Left ventricle myocardium superior (tissue), 1 donor: ENCODE measurements at regions not wholly inside any gene's neighbourhood (a gene's known extent, or its start where the extent isn't known, plus 50 kb on each side); places are given as distances from the start of the nearest gene placed in this dataset.
"Not testable (repeated sequence)": the region's sequence is repeated elsewhere in the genome, so short reads cannot be mapped to it uniquely, and the experiment has no call there.

Experiments used
- ATAC-seq: fragments of 200-7000 bp; cut with Tn5 transposase; one replicate; pipeline ENCODE4 v1.9.1; 2020; ENCODE audit warnings: mild to moderate bottlenecking, moderate library complexity
- DNase-seq: peaks from one replicate; pipeline ENCODE4 v3.0.0-alpha.2; 2020
- intact Hi-C: fragments of 100-400 bp; cut with micrococcal nuclease; formaldehyde crosslinking; loops from one replicate; pipeline ENCODE4 v1.11.0; 2022
- donor health status: DM: no; HTN: yes; CAD: no; lungs with severe emphysema.

DNA sequence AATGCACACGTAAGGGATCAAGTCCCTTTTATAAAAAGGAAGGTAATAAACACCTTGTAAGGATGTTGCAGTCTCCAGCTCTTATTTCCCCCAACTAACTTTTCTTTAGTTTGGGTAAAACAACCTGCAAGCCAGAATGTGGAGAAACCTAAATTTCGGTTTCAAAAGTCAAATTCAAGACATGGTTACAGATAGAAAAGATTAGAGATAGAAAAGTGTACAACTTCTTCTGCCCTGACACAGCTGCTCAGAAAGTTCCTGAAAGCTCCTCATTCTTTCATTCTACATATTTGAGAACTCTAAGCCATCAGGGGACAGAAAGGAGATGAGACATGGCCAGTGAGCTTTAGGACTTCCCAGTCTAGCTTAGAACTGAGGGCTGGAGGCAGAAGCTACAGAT lies 574.9 kb downstream of the DIPK2A start:
- intact Hi-C loops = no loop called here
- ATAC-seq (no peak), DNase-seq (no peak)

DNA sequence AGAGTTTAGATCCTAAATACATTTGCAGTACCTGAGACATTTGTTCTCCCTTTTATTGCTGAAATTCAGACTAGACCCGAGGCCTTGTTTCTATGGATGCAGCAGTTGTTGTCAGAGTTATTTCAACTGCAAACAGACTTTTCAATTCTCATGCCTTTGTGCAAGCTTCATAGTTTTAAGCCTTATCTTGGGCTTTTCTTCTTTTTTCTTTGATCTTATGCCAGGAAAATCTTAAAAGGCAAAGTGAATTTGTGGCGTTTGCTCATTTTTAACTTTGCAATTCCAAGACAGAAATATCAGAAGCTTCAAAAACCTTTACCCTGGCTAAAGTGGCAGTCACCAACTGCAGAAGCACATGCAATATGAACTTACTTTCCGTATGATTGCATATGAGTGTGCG lies 576.7 kb downstream of the DIPK2A start:
- DNase-seq (no peak), ATAC-seq (no peak)
- intact Hi-C loops = no loop called here

- DNase-seq (no peak), ATAC-seq (no peak)
- intact Hi-C loops = no loop called here
Observed at GRCh38 chr3:144549166-144549565, 577.5 kb downstream of the DIPK2A start.

DNA sequence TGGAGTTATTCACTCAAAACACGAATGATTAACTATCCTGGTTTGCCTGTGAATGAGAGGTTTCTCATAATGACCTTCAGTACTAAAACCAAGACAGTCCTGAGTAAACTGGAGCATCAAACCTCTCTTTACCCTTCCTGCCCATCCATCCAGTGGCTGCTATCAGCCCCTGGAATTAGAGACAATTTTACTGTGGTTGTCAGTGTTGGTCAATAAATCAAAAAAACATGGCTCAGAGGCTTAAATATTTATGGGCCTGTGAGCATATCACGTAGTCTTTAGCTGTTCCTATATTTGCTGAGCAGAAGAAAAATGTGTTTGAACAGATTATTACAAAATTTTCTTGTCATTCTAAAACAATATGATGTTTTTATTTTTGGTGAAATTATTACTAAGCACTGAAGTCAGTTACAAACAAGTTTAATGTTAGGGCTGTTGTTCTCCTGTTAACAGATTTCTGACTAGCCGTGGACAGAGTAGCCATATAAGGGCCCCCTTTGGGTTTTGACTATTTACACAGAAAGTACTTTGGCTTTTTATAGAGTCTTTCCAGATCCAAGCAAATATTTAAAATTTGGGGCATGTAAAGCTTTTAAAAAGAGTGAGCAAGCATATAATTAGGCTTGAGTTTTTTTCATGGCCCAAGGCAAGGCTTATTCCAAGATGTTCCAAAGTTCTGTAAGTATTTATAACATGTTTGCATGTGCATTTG lies 580.9 kb downstream of the DIPK2A start:
- intact Hi-C loops = no loop called here
- ATAC-seq = no peak
- DNase-seq = no peak

- DNase-seq (no peak), ATAC-seq (no peak)
- intact Hi-C loops = no loop called here
Observed at GRCh38 chr3:144553301-144553700, 581.7 kb downstream of the DIPK2A start.

GRCh38 chr3:144554889-144555288 lies 583.3 kb downstream of the DIPK2A start:
- DNase-seq = no peak
- ATAC-seq = no peak
- intact Hi-C loops = no loop called here

DNA sequence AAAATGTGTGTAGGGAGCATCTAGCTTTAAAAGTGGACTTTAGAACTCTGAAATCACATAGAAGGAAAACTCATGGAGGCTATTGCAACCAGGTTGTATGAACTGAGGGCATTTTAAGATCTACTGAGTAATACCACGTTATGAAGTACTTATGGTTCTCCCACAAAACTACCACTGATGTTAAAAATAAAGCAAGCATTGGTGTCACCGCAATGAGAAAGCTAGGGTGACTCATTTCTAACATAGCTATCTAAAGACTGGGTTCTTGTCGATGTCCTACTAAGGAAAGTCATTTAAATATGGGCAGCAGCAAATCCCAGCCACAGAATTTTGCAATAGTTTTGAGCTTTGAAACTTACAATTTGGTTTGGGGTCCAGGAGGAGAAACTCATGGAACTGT lies 584.8 kb downstream of the DIPK2A start:
- DNase-seq (no peak), ATAC-seq (no peak)
- intact Hi-C loops = no loop called here

DNA sequence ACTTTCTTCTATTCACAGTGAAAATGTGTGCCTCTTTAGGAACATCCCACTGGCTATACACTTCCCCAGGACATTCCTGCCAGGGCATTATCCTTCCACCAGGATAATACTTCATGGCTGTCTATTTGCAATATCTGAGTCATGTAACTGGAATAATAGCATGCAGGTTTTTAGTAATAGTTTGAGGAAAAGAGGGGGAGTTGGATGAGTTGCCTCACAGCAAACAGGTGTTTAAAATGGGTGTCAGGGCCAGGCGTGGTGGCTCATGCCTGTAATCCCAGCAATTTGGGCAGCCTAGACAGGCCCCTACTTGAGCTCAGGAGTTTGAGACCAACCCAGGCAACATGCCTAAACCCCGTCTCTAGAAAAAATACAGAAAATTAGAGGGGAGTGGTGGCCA lies 585.9 kb downstream of the DIPK2A start:
- intact Hi-C loops = no loop called here
- ATAC-seq = no peak
- DNase-seq = no peak

DNA sequence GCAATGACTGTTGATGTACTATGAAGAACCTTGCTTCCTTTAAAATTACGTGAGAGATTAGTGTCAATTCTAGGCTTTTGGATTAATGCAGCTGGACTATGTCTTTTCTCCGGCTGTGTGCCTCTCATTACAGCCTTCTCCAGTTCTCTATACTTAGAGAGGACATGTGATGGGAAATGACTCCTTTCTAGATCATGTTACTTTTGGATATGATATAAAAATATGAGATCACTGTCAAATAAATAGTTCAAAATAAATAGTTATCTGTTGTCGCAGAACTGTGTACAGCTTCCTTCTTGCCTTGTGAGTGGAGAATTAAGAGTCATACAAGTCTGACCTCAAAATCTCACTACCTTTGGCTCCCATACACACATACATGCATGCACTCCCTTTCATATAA lies 592.4 kb downstream of the DIPK2A start:
- DNase-seq (no peak), ATAC-seq (no peak)
- intact Hi-C loops = no loop called here

DNA sequence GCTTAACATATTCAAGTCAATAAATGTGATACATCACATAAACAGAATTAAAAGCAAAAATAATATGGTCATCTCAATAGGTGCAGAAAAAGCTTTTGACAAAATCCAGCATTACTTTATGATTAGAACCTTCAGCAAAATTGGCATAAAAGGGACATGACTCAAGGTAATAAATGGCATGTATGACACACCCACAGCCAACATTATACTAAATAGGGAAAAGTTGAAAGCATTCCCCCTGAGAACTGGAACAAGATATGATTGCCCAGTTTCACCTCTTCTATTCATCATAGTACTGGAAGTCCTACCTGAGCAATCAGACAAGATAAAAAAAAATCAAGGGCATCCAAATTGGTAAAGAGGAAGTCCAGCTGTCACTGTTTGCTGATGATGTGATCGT lies 594.7 kb downstream of the DIPK2A start:
- ATAC-seq (no peak), DNase-seq (no peak)
- intact Hi-C loops = no loop called here

DNA sequence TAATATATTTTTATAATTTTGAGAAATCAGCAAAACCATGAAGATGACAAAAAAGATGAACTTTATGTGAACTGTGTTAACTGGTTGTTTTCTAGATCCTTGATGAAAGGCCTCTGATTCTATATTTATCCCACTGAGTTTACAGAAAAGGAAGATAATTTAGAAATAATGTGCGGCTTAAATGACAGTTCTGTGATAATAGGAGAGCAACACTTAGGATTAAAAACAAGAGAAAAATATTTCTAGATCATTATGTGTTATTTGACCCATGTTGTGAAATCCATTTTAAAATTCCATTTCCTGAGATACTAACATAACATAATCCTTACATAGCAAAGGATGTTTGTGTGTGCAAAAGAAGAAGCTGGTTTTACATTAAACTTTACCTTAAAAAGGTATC lies 598.0 kb downstream of the DIPK2A start:
- no peak for ATAC-seq
- DNase-seq = no peak
- intact Hi-C loops = no loop called here

- intact Hi-C loops = no loop called here
- no peak for DNase-seq
- ATAC-seq = no peak
Observed at GRCh38 chr3:144583871-144584270, 612.2 kb downstream of the DIPK2A start.

GRCh38 chr3:144585408-144585807 lies 613.8 kb downstream of the DIPK2A start:
- intact Hi-C loops = no loop called here
- ATAC-seq (no peak), DNase-seq (no peak)

GRCh38 chr3:144585953-144586352 lies 614.3 kb downstream of the DIPK2A start:
- intact Hi-C loops = no loop called here
- no peak for ATAC-seq
- DNase-seq = no peak

DNA sequence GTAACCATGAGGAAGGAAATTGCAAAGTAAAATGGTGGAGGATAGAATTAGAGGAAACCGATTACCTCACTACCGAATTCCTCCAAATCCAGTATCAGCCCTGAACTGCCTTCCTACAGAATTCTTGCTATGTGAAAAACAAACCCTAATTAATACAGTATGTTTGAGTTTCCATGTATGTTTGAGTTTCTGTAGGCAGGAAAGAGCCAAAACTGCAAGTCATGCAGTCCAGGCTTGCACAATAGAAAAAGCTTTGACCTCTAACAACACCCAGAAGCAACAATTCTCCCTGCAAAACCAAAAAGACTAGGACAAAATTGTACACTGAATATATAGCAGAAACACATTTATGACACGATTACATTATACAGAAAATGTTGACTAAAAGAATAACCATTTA lies 614.8 kb downstream of the DIPK2A start:
- no peak for DNase-seq
- intact Hi-C loops = no loop called here
- ATAC-seq = no peak

DNA sequence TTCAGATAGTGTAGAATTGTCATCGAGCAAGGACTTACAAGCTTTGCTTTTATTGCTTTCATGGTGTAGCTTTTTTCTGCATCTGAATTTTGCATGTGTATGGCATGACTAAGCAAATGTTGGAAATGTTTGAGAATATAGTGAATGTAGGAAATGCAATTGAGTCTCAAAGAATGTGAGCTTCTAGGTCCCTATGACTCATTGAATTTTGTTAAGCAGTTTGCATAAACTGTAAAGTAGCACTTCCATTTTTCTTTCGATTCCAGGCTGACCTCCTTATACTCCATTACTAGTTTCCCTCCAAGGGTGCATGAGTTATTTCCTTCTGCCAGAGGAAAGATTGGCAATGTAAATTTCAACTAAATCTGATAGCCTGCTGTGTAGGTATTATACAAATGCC lies 619.2 kb downstream of the DIPK2A start:
- ATAC-seq = no peak
- no peak for DNase-seq
- intact Hi-C loops = no loop called here

DNA sequence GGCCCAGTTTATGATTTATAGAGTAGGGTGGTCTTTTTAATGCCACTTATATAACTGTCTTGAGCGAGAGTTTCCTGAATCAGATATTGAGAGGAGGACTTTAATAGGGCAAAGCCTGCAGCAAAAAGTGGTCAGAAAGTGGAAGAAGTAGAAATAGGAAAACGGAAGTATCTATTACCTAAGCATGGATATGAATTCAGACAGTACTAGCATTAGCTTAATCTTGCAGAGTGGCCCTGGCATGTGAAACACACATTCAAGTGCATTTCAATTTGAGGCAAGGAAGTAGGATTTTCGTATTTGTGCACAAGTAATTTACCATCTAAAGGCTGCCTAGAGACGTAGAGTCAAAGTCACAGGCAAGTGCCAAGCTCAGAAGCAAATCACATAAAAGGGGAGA lies 622.3 kb downstream of the DIPK2A start:
- ATAC-seq (no peak), DNase-seq (no peak)
- intact Hi-C loops = no loop called here

- intact Hi-C loops, ATAC-seq, DNase-seq: not testable (repeated sequence)
Observed at GRCh38 chr3:144620236-144620635, 648.6 kb downstream of the DIPK2A start.

DNA sequence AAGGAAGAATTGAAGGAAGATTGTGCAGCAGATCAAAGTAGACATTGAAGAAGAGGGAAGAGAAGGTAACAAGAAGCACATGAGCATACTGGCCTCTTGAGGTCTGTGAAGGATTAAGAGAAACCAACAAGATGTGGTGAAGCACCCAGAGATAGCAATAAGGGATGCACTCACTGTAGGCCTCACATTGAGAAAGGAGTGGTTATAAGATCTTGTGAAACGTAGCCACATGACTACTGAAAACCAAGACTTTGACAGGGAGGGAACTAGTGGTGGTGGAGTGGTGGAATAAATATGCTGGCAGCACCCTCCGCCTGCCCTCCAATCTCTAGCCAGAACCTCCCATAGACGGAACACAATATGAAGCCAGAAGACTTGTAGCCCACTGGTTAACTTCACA lies 651.2 kb downstream of the DIPK2A start:
- ATAC-seq (no peak), DNase-seq (no peak)
- intact Hi-C loops = no loop called here

- intact Hi-C loops = no loop called here
Observed at GRCh38 chr3:144624656-144625055, 653.0 kb downstream of the DIPK2A start.

GRCh38 chr3:144626835-144627234 lies 655.2 kb downstream of the DIPK2A start:
- DNase-seq (no peak), ATAC-seq (no peak)
- intact Hi-C loops = no loop called here

More at GRCh38 chr3:144624656-144625055, 653.0 kb downstream of the DIPK2A start:
- ATAC-seq (no peak), DNase-seq (no peak)

DNA sequence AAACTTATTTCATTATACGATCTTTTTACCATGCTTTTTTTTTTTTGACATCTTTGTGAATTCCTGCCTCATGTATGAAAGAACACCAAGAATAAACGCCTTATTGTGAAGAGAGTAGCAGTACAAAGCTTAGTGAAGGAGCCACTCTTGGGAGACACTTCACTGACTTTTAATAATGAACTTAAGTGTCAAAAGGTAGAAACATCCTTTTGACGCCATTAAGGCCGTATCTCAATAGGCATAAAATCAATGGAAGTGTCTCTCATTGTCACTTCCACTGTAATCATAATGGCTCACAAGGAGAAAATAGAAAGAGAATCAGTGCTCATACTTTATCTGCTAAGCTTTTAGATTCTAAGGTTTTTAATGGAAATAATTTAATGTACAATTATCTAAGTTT lies 657.8 kb downstream of the DIPK2A start:
- ATAC-seq = no peak
- intact Hi-C loops = no loop called here
- no peak for DNase-seq
